SH-SY5Y (cell line): ENCODE measurements at regions not wholly inside any gene's neighbourhood (a gene's known extent, or its start where the extent isn't known, plus 50 kb on each side); places are given as distances from the start of the nearest gene placed in this dataset.

ENCODE experiments used
- GATA2 ChIP-seq: IDR thresholded peaks from 2 replicates; pipeline ENCODE4 v1.6.1; 2011; ENCODE audit warnings: mild to moderate bottlenecking, low read depth, low read length
- GATA3 ChIP-seq: IDR thresholded peaks from 2 replicates; pipeline ENCODE4 v1.6.1; 2011; ENCODE audit warnings: low read depth, mild to moderate bottlenecking, low read length, moderate library complexity

- TF ChIP-seq GATA3 (no peak), GATA2 (no peak)
Measured at GRCh38 chr1:80424249-80424648, 1376.5 kb upstream of the ADGRL2 start.
